Osteocyte (in vitro differentiated cells): ENCODE measurements at regions not wholly inside any gene's neighbourhood (a gene's known extent, or its start where the extent isn't known, plus 50 kb on each side); places are given as distances from the start of the nearest gene placed in this dataset.

Source experiments
- DNase-seq: peaks from one replicate; pipeline ENCODE4 v3.0.0; 2021; ENCODE audit warnings: mixed read lengths; ENCODE audit not compliant: unreplicated experiment; ENCODE audit errors: extremely low spot score
- H3K27ac Mint-ChIP-seq: one replicate; pipeline ENCODE4 v1.8.0; 2021; ENCODE audit warnings: mild to moderate bottlenecking, mixed read lengths; ENCODE audit not compliant: unreplicated experiment
- H3K27me3 Mint-ChIP-seq: one replicate; pipeline ENCODE4 v1.8.0; 2021; ENCODE audit warnings: mixed read lengths; ENCODE audit not compliant: unreplicated experiment
- H3K36me3 Mint-ChIP-seq: one replicate; pipeline ENCODE4 v1.8.0; 2021; ENCODE audit warnings: mixed read lengths; ENCODE audit not compliant: unreplicated experiment
- H3K4me1 Mint-ChIP-seq: one replicate; pipeline ENCODE4 v1.8.0; 2021; ENCODE audit warnings: mixed read lengths; ENCODE audit not compliant: unreplicated experiment
- H3K4me3 Mint-ChIP-seq: one replicate; pipeline ENCODE4 v1.8.0; 2021; ENCODE audit warnings: mild to moderate bottlenecking, moderate library complexity, mixed read lengths; ENCODE audit not compliant: unreplicated experiment
- H3K9me3 Mint-ChIP-seq: one replicate; pipeline ENCODE4 v1.8.0; 2021; ENCODE audit warnings: mixed read lengths; ENCODE audit not compliant: unreplicated experiment
- CTCF ChIP-seq: fragments of 200-600 bp; sonication (generic); IDR thresholded peaks from 2 replicates; pipeline ENCODE4 v1.5.0; 2021; ENCODE audit warnings: antibody characterized with exemption, mild to moderate bottlenecking, moderate library complexity

- TF ChIP-seq CTCF: no peak
- H3K27ac Mint-ChIP-seq: no peak overlapping the region
- no peaks in the 10 kb centered on the region for H3K9me3 Mint-ChIP-seq
- no peak for DNase-seq
- H3K4me3 Mint-ChIP-seq: no peak overlapping the region
- peaks cover 31% of the 10 kb centered on the region for H3K27me3 Mint-ChIP-seq
- H3K4me1 Mint-ChIP-seq: no peaks in the 10 kb centered on the region
- no peaks in the 10 kb centered on the region for H3K36me3 Mint-ChIP-seq
Observed at GRCh38 chr7:155931396-155932085, 119.3 kb upstream of the SHH start.

DNA sequence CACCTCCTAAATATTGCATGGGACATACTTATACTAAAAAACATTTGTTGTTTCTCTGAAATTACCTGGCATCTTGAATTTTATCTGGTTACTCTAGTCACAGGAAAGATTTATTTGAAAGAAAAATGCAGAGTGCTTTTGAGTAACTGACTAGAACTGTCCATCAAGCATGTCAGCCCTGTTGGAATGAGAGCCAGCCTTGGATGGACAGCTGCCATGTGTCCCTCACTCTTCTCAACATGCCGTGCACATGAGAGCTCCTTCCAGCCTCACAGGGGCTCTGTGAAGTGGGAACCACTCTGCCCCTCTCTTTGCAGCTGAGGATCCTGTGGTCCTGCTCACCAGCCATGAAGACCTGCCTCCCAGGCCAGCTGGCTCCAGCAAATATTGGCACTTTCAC lies 118.3 kb upstream of the SHH start:
- Mint-ChIP-seq H3K36me3 (no peaks in the 10 kb centered on the region), H3K4me1 (no peaks in the 10 kb centered on the region), H3K9me3 (no peaks in the 10 kb centered on the region), H3K27me3 (peaks cover 28% of the 10 kb centered on the region), H3K27ac (no peak overlapping the region), H3K4me3 (no peak overlapping the region)
- DNase-seq: no peak
- TF ChIP-seq CTCF: no peak

GRCh38 chr7:155930061-155930460 lies 117.8 kb upstream of the SHH start:
- H3K9me3 Mint-ChIP-seq: no peaks in the 10 kb centered on the region
- no peak for DNase-seq
- H3K4me1 Mint-ChIP-seq: no peaks in the 10 kb centered on the region
- no peak overlapping the region for H3K27ac Mint-ChIP-seq
- no peak for TF ChIP-seq CTCF
- no peaks in the 10 kb centered on the region for H3K36me3 Mint-ChIP-seq
- peaks cover 27% of the 10 kb centered on the region for H3K27me3 Mint-ChIP-seq
- no peak overlapping the region for H3K4me3 Mint-ChIP-seq

- Mint-ChIP-seq H3K4me3 (no peak overlapping the region), H3K9me3 (no peaks in the 10 kb centered on the region), H3K27ac (no peak overlapping the region), H3K4me1 (no peaks in the 10 kb centered on the region), H3K27me3 (peaks cover 27% of the 10 kb centered on the region), H3K36me3 (no peaks in the 10 kb centered on the region)
- TF ChIP-seq CTCF: no peak
- DNase-seq: no peak
Observed at GRCh38 chr7:155928583-155928982, 116.3 kb upstream of the SHH start.

- Mint-ChIP-seq H3K27me3 (peaks cover 27% of the 10 kb centered on the region), H3K4me3 (no peak overlapping the region), H3K9me3 (no peaks in the 10 kb centered on the region), H3K27ac (no peak overlapping the region), H3K4me1 (no peaks in the 10 kb centered on the region), H3K36me3 (no peaks in the 10 kb centered on the region)
- no peak for TF ChIP-seq CTCF
- no peak for DNase-seq
Observed at GRCh38 chr7:155927905-155928304, 115.6 kb upstream of the SHH start.
